MM.1S (cell line): ENCODE measurements at regions not wholly inside any gene's neighbourhood (a gene's known extent, or its start where the extent isn't known, plus 50 kb on each side); places are given as distances from the start of the nearest gene placed in this dataset.

ENCODE experiments used
- EZH2 ChIP-seq: fragments of 300-600 bp; sonication (generic); optimal IDR thresholded peaks from 2 replicates; pipeline ENCODE3; 2017; ENCODE audit warnings: low read depth, mild to moderate bottlenecking, antibody characterized with exemption, low read length, mixed read lengths
- EZH2phosphoT487 ChIP-seq: fragments of 300-600 bp; sonication (generic); IDR thresholded peaks from 2 replicates; pipeline ENCODE4 v1.6.1; 2018; ENCODE audit warnings: antibody characterized with exemption, low read length
- TF ChIP-seq, protein P1 (sequence below): fragments of 300-600 bp; sonication (generic); IDR thresholded peaks from 2 replicates; pipeline ENCODE4 v1.5.1; 2016; ENCODE audit warnings: antibody characterized with exemption, low read length, mixed read lengths

DNA sequence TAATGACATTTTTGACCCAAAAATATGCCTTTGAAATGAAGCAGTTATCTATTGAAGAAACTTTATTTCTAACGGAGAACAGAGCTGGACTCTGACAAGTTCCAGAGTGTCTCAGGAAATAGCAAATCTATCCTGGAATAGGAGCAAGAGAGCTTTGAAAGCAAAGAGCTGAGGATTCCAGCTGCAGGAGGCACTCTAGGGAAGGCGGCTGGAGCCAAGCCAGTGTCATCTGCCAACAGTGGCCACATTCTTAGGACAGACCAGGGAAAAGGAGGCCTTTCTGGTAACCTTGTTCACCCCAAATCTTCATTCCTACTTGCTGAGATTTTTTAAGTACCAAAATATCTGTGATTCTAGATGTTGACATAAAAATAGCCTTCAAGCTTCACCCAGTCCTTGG, 493.5 kb upstream of the B3GAT1 start:
- TF ChIP-seq, protein P1, sequence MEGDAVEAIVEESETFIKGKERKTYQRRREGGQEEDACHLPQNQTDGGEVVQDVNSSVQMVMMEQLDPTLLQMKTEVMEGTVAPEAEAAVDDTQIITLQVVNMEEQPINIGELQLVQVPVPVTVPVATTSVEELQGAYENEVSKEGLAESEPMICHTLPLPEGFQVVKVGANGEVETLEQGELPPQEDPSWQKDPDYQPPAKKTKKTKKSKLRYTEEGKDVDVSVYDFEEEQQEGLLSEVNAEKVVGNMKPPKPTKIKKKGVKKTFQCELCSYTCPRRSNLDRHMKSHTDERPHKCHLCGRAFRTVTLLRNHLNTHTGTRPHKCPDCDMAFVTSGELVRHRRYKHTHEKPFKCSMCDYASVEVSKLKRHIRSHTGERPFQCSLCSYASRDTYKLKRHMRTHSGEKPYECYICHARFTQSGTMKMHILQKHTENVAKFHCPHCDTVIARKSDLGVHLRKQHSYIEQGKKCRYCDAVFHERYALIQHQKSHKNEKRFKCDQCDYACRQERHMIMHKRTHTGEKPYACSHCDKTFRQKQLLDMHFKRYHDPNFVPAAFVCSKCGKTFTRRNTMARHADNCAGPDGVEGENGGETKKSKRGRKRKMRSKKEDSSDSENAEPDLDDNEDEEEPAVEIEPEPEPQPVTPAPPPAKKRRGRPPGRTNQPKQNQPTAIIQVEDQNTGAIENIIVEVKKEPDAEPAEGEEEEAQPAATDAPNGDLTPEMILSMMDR, result no peak
- TF ChIP-seq EZH2 (no peak), EZH2phosphoT487 (no peak)
